ENCODE measurements at regions not wholly inside any gene's neighbourhood (a gene's known extent, or its start where the extent isn't known, plus 50 kb on each side); places are given as distances from the start of the nearest gene placed in this dataset.

GRCh38 chr7:131925636-131926035 is 369.2 kb upstream of the PODXL start:
- TF ChIP-seq CTCF (conservative IDR thresholded peaks at IDR 0.05; ENCODE audit: low read length) (no peak), EZH2phosphoT487 (IDR thresholded peaks at IDR 0.05; ENCODE audit: borderline replicate concordance) (no peak)
